GM12878 (cell line): ENCODE measurements at regions not wholly inside any gene's neighbourhood (a gene's known extent, or its start where the extent isn't known, plus 50 kb on each side); places are given as distances from the start of the nearest gene placed in this dataset.

Source experiments
- CBX3 ChIP-seq: fragments of 200-600 bp; sonication (generic); IDR thresholded peaks from 2 replicates; pipeline ENCODE4 v1.6.1; 2016; ENCODE audit warnings: low read depth, borderline replicate concordance
- CBX5 ChIP-seq: sonication (generic); IDR thresholded peaks from 2 replicates; pipeline ENCODE4 v1.6.1; 2016; ENCODE audit warnings: low read depth, moderate library complexity, mild to moderate bottlenecking, inconsistent platforms
- GABPA ChIP-seq: IDR thresholded peaks from 2 replicates; pipeline ENCODE4 v1.6.1; 2014; ENCODE audit warnings: antibody characterized with exemption, low read depth, mild to moderate bottlenecking, inconsistent platforms
- GATAD2B ChIP-seq: fragments of 450-650 bp; conservative IDR thresholded peaks from 2 replicates; pipeline ENCODE4 v1.6.1; 2017; ENCODE audit warnings: low read depth, mild to moderate bottlenecking, moderate library complexity
- HDAC6 ChIP-seq: fragments of 200-600 bp; sonication (generic); IDR thresholded peaks from one replicate; pipeline ENCODE4 v1.8.0; 2017; ENCODE audit warnings: antibody characterized with exemption; ENCODE audit not compliant: unreplicated experiment
- KLF5 ChIP-seq: fragments of 450-650 bp; IDR thresholded peaks from 2 replicates; pipeline ENCODE4 v1.6.1; 2014; ENCODE audit warnings: mild to moderate bottlenecking; ENCODE audit not compliant: partially characterized antibody
- MEF2B ChIP-seq: fragments of 450-650 bp; IDR thresholded peaks from 2 replicates; pipeline ENCODE4 v1.6.1; 2018; ENCODE audit warnings: mild to moderate bottlenecking, moderate library complexity; ENCODE audit not compliant: partially characterized antibody, poor library complexity, severe bottlenecking
- NBN ChIP-seq: fragments of 450-650 bp; IDR thresholded peaks from 2 replicates; pipeline ENCODE4 v1.6.1; 2016
- NFXL1 ChIP-seq: fragments of 450-650 bp; IDR thresholded peaks from 2 replicates; pipeline ENCODE4 v1.6.1; 2017; ENCODE audit warnings: antibody characterized with exemption, mild to moderate bottlenecking, borderline replicate concordance
- NFYA ChIP-seq: IDR thresholded peaks from 2 replicates; pipeline ENCODE4 v1.6.1; 2011; ENCODE audit warnings: low read depth, mild to moderate bottlenecking, low read length, improper control_type of control experiment, borderline replicate concordance
- NFYB ChIP-seq: IDR thresholded peaks from 2 replicates; pipeline ENCODE4 v1.6.1; 2011; ENCODE audit warnings: low read depth, mild to moderate bottlenecking, low read length, improper control_type of control experiment, moderate library complexity; ENCODE audit not compliant: insufficient read depth
- RAD21 ChIP-seq: IDR thresholded peaks from 2 replicates; pipeline ENCODE4 v1.6.1; 2011; ENCODE audit warnings: mild to moderate bottlenecking, low read depth, low read length, moderate library complexity; ENCODE audit not compliant: insufficient read depth
- RB1 ChIP-seq: fragments of 450-650 bp; formaldehyde crosslinking; IDR thresholded peaks from 2 replicates; pipeline ENCODE4 v1.6.1; 2017; ENCODE audit warnings: mild to moderate bottlenecking, borderline replicate concordance
- SMAD5 ChIP-seq: IDR thresholded peaks from 2 replicates; pipeline ENCODE4 v1.6.1; 2016; ENCODE audit warnings: antibody characterized with exemption, low read depth
- SREBF1 ChIP-seq: IDR thresholded peaks from 2 replicates; pipeline ENCODE4 v1.6.1; 2012; ENCODE audit warnings: mild to moderate bottlenecking, low read length
- STAT1 ChIP-seq: fragments of 450-650 bp; conservative IDR thresholded peaks from 2 replicates; pipeline ENCODE4 v1.6.1; 2014; ENCODE audit warnings: antibody characterized with exemption, mild to moderate bottlenecking
- WRNIP1 ChIP-seq: IDR thresholded peaks from 2 replicates; pipeline ENCODE4 v1.6.1; 2011; ENCODE audit warnings: low read depth, low read length, improper control_type of control experiment, borderline replicate concordance
- TF ChIP-seq, protein P1 (sequence below): IDR thresholded peaks from 2 replicates; pipeline ENCODE4 v1.6.1; 2011; ENCODE audit warnings: low read depth, low read length, improper control_type of control experiment, borderline replicate concordance
- TF ChIP-seq, protein P2 (sequence below): fragments of 450-650 bp; IDR thresholded peaks from 2 replicates; pipeline ENCODE4 v1.6.1; 2017; ENCODE audit warnings: borderline replicate concordance
- TF ChIP-seq, protein P3 (sequence below): fragments of 450-650 bp; IDR thresholded peaks from 2 replicates; pipeline ENCODE4 v1.6.1; 2016; ENCODE audit warnings: mild to moderate bottlenecking
- TF ChIP-seq, protein P4 (sequence below): IDR thresholded peaks from 2 replicates; pipeline ENCODE4 v1.6.1; 2011; ENCODE audit warnings: borderline replicate concordance, low read depth, mild to moderate bottlenecking, moderate library complexity, mixed read lengths, low read length; ENCODE audit not compliant: insufficient read depth; ENCODE audit errors: extremely low read length
- TF ChIP-seq, protein P5 (sequence below): fragments of 450-650 bp; IDR thresholded peaks from 2 replicates; pipeline ENCODE4 v1.6.1; 2017; ENCODE audit warnings: mild to moderate bottlenecking, moderate library complexity

DNA sequence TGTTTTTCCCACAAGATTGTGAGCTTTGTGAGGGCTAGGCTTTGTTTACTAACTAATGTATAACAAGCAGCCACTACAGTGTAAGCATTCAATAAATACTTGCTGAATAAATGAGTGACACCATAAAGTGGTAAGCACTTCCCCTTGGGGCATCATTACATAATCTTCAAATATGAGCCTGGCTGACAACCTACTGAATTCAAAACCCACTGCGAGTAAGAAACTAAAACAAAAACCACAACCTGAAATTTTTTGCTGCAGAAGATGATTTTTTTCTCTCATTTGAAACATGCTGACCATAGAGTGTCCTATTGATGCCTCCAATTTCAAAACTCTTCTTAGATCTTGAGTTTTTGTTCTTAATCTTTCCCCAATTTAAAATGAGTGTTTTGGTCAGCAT lies 331.3 kb upstream of the CCNG1 start (continued):
- TF ChIP-seq NFXL1 (no peak), NBN (no peak), CBX3 (no peak), MEF2B (peak; percentile 66), KLF5 (no peak), RAD21 (no peak), CBX5 (no peak), GATAD2B (no peak), STAT1 (no peak), NFYB (no peak), WRNIP1 (no peak), GABPA (no peak), HDAC6 (no peak), RB1 (no peak), SMAD5 (no peak), NFYA (no peak), SREBF1 (no peak)
- TF ChIP-seq, protein P1, sequence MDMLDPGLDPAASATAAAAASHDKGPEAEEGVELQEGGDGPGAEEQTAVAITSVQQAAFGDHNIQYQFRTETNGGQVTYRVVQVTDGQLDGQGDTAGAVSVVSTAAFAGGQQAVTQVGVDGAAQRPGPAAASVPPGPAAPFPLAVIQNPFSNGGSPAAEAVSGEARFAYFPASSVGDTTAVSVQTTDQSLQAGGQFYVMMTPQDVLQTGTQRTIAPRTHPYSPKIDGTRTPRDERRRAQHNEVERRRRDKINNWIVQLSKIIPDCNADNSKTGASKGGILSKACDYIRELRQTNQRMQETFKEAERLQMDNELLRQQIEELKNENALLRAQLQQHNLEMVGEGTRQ: no peak
- TF ChIP-seq, protein P2, sequence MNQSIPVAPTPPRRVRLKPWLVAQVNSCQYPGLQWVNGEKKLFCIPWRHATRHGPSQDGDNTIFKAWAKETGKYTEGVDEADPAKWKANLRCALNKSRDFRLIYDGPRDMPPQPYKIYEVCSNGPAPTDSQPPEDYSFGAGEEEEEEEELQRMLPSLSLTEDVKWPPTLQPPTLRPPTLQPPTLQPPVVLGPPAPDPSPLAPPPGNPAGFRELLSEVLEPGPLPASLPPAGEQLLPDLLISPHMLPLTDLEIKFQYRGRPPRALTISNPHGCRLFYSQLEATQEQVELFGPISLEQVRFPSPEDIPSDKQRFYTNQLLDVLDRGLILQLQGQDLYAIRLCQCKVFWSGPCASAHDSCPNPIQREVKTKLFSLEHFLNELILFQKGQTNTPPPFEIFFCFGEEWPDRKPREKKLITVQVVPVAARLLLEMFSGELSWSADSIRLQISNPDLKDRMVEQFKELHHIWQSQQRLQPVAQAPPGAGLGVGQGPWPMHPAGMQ: no peak
- TF ChIP-seq, protein P3, sequence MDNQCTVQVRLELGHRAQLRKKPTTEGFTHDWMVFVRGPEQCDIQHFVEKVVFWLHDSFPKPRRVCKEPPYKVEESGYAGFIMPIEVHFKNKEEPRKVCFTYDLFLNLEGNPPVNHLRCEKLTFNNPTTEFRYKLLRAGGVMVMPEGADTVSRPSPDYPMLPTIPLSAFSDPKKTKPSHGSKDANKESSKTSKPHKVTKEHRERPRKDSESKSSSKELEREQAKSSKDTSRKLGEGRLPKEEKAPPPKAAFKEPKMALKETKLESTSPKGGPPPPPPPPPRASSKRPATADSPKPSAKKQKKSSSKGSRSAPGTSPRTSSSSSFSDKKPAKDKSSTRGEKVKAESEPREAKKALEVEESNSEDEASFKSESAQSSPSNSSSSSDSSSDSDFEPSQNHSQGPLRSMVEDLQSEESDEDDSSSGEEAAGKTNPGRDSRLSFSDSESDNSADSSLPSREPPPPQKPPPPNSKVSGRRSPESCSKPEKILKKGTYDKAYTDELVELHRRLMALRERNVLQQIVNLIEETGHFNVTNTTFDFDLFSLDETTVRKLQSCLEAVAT: no peak
- TF ChIP-seq, protein P4, sequence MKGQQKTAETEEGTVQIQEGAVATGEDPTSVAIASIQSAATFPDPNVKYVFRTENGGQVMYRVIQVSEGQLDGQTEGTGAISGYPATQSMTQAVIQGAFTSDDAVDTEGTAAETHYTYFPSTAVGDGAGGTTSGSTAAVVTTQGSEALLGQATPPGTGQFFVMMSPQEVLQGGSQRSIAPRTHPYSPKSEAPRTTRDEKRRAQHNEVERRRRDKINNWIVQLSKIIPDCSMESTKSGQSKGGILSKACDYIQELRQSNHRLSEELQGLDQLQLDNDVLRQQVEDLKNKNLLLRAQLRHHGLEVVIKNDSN: no peak
- TF ChIP-seq, protein P5, sequence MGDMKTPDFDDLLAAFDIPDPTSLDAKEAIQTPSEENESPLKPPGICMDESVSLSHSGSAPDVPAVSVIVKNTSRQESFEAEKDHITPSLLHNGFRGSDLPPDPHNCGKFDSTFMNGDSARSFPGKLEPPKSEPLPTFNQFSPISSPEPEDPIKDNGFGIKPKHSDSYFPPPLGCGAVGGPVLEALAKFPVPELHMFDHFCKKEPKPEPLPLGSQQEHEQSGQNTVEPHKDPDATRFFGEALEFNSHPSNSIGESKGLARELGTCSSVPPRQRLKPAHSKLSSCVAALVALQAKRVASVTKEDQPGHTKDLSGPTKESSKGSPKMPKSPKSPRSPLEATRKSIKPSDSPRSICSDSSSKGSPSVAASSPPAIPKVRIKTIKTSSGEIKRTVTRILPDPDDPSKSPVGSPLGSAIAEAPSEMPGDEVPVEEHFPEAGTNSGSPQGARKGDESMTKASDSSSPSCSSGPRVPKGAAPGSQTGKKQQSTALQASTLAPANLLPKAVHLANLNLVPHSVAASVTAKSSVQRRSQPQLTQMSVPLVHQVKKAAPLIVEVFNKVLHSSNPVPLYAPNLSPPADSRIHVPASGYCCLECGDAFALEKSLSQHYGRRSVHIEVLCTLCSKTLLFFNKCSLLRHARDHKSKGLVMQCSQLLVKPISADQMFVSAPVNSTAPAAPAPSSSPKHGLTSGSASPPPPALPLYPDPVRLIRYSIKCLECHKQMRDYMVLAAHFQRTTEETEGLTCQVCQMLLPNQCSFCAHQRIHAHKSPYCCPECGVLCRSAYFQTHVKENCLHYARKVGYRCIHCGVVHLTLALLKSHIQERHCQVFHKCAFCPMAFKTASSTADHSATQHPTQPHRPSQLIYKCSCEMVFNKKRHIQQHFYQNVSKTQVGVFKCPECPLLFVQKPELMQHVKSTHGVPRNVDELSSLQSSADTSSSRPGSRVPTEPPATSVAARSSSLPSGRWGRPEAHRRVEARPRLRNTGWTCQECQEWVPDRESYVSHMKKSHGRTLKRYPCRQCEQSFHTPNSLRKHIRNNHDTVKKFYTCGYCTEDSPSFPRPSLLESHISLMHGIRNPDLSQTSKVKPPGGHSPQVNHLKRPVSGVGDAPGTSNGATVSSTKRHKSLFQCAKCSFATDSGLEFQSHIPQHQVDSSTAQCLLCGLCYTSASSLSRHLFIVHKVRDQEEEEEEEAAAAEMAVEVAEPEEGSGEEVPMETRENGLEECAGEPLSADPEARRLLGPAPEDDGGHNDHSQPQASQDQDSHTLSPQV: no peak
